ENCODE measurements at regions not wholly inside any gene's neighbourhood (a gene's known extent, or its start where the extent isn't known, plus 50 kb on each side); places are given as distances from the start of the nearest gene placed in this dataset.

DNA sequence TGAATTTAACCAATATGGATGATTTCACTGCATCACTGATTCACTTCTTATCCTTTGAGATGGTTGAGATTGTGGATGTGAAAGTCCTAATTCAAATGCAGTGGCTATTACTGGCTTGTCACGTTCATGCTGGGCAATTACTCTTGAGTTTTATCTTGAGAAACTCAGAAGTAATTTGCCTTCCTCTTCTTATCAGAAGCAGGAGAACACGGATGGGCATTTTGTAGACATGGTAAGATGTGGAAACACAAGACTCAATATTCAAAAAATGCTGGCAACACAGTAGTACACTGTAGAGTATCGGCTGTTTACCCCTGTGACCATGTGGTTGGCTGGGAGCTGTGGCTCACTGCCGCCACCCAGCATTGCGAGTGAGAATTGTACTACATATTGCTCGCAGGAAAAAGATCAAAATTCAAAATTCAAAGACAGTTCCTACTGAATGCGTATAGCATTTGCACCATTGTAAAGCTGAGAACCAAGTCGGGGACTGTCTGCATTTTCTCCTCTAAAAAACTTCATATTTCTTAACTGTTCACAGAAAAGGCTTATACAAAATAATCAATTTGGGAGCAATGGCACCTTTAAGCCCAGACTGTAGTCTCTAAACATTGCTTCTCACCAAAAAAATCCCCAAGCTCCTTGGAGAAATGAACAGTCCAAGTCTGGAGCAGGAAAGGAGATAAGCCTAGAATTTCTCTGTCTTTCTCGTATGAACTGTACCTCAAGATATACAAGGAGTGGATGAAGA, 61.9 kb upstream of the ELOVL5 start:
- Mint-ChIP-seq H3K36me3 (ENCODE audit: low read depth) (no peaks in the 10 kb centered on the region), H3K27me3 (no peaks in the 10 kb centered on the region), H3K4me1 (peaks cover 4% of the 10 kb centered on the region), H3K4me3 (no peak overlapping the region), H3K9me3 (no peaks in the 10 kb centered on the region), H3K27ac (no peak overlapping the region)
- CTCF ChIA-PET = interaction anchor here (0.8 to 2.0 kb wide), 10 partner anchors 15 to 242 kb away, joined by 3 to 13 read pairs (median 3); no protein-coding TSS in a partner anchor
- POLR2A ChIA-PET = no interaction called here
- peak; percentile 63 for DNase-seq

DNA sequence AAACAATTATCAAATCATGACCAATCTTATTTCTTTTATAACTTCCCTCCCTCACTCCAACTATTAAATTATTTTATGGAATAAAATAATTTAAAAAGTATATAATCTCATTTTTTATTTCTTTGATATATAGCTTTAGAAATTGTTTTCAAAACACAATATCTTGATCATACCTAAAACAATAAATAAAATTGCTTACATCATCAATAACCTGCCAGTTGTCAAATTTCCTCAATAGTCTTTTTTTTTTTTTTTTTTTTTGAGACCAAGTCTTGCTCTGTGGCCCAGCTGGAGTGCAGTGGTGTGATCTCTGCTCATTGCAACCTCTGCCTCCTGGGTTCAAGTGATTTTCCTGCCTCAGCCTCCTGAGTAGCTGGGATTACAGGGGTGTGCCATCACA, 60.1 kb upstream of the ELOVL5 start:
- ChIA-PET POLR2A (no interaction called here), CTCF (interaction anchor here (1.2 to 1.8 kb wide), 2 partner anchors 75 to 207 kb away, joined by 3 read pairs; no protein-coding TSS in a partner anchor)
- Mint-ChIP-seq H3K4me3 (no peak overlapping the region), H3K27me3 (no peaks in the 10 kb centered on the region), H3K9me3 (no peaks in the 10 kb centered on the region), H3K27ac (no peak overlapping the region), H3K4me1 (peaks cover 4% of the 10 kb centered on the region), H3K36me3 (ENCODE audit: low read depth) (no peaks in the 10 kb centered on the region)
- no peak for DNase-seq

DNA sequence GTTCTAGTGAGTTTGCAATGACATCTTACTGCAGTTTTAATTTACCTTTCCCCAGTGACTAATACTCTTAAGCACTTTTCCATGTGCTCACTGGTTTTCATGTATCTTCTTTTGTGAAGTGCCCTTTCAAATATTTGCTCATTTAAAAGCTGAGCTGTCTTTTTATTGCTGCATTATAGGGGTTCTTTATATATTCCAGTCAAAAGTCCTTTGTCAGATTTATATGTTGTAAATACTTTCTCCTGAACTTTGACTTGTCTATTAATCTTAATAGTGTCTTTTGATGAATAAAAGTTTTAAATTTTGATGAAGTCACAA, 50.2 kb upstream of the ELOVL5 start:
- no peaks in the 10 kb centered on the region for H3K9me3 Mint-ChIP-seq
- H3K36me3 Mint-ChIP-seq (ENCODE audit: low read depth) = no peaks in the 10 kb centered on the region
- H3K27ac Mint-ChIP-seq = no peak overlapping the region
- no peak overlapping the region for H3K4me3 Mint-ChIP-seq
- no peak for DNase-seq
- ChIA-PET POLR2A (no interaction called here), CTCF (interaction anchor here (1.5 kb wide), 1 partner anchor 227 kb away, joined by 4 read pairs; no protein-coding TSS in a partner anchor)
- H3K27me3 Mint-ChIP-seq = peaks cover 12% of the 10 kb centered on the region
- no peaks in the 10 kb centered on the region for H3K4me1 Mint-ChIP-seq

DNA sequence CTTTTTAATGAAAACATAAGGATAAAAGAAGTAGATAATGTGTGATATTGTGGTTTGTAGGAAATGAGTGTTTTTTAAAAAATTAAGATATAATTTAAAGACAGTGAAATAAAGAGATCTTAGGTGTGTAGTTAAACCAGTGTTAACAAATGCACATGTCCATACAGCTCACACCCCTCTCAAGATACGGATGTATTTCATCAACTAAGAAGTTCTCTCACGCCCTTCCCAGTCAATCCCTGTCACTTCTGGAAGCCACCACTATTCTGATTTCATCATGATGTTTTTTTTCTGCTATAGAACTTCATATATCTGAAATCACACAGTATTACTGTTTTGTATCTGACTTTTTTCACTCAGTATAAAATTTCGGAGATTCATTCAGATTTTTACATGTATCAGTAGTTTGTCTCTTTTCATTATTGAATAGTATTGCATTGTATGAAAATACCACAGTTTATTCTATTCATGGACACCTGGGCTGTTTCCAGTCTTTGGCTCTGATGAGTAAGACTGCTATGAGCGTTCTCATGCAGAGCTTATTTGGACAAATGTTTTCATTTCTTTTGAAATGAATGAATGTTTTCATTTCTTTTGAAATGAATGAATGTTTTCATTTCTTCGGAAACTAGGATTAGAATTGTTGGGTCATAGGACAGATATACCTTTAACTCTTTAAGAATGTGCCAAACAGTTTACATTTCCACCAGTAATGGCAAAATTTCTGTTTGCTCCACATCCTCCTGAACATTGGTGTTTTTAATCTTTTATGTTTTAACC, 49.7 kb upstream of the ELOVL5 start:
- peaks cover 11% of the 10 kb centered on the region for H3K27me3 Mint-ChIP-seq
- ChIA-PET CTCF (interaction anchor here (1.5 kb wide), 1 partner anchor 226 kb away, joined by 4 read pairs; no protein-coding TSS in a partner anchor), POLR2A (no interaction called here)
- no peaks in the 10 kb centered on the region for H3K4me1 Mint-ChIP-seq
- H3K4me3 Mint-ChIP-seq = no peak overlapping the region
- DNase-seq = no peak
- no peaks in the 10 kb centered on the region for H3K36me3 Mint-ChIP-seq (ENCODE audit: low read depth)
- no peaks in the 10 kb centered on the region for H3K9me3 Mint-ChIP-seq
- H3K27ac Mint-ChIP-seq = no peak overlapping the region

Data from activated CD4-positive, alpha-beta T cell treated with anti-CD3 and anti-CD28 coated beads, Interleukin-2, amount 10 ng/mL, durations not matched to agents 7 days and 5 days (primary cell).